Keratinocyte (primary cell): ENCODE measurements at regions not wholly inside any gene's neighbourhood (a gene's known extent, or its start where the extent isn't known, plus 50 kb on each side); places are given as distances from the start of the nearest gene placed in this dataset.

Experiments
- CTCF ChIP-seq, 3 experiments: IDR thresholded peaks in 1 of 3; conservative IDR thresholded peaks in 1 of 3; optimal IDR thresholded peaks in 1 of 3; 2 replicates in 2 of 3; 3 replicates in 1 of 3; pipeline versions ENCODE3 to v1.5.1; 2011; ENCODE audit warnings: low read length in 3 of 3, mild to moderate bottlenecking in 3 of 3, moderate library complexity in 2 of 3, control low read depth in 1 of 3, inconsistent platforms in 1 of 3; ENCODE audit not compliant: insufficient read depth in 2 of 3; ENCODE audit errors: extremely low read depth in 1 of 3
- EZH2 ChIP-seq: IDR thresholded peaks from one replicate; pipeline ENCODE4 v1.6.1; 2012; ENCODE audit warnings: inconsistent platforms, mild to moderate bottlenecking, low read length, moderate library complexity

DNA sequence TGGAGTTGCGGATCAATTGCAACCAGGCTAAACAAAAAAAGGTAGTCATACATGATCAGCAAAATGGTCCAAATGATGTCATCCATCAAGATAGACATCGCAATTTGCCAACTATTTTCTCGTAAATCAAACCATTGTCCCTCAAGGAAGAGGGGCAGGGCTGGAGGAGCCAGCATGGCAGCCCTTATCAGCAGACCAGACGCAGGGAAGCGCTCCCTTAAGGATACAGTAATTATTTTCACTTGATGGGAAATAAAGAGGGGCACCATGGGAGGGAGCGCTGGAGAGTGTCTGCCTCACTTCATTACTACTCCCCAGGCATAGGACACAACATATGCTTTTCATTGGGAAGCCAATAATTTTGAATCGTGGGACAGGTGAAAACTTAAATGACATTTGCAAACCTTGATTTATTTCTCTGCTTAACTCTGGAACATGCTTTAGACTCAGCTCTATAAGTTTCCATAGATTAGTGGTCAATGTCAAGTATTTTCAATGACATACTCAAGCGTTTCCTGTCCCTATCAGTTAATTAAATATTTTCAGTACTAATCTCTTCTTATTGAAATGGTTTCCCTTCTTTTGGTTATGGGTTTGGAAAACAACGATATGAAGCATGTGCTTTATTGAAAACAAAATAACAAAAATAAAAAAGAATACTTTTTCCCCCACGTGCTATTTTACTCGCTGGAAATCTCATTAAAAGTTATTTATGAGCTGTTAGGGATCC, 202.4 kb upstream of the HABP2 start:
- TF ChIP-seq CTCF (optimal IDR thresholded peaks at IDR 0.05 in 1 of 3, IDR thresholded peaks at IDR 0.05 in 1 of 3, conservative IDR thresholded peaks at IDR 0.05 in 1 of 3; ENCODE audit: extremely low read depth in 1 of 3, insufficient read depth in 2 of 3, low read length in 3 of 3) (no peak), EZH2 (no peak)
